ENCODE measurements at regions not wholly inside any gene's neighbourhood (a gene's known extent, or its start where the extent isn't known, plus 50 kb on each side); places are given as distances from the start of the nearest gene placed in this dataset.

GRCh38 chr9:134243778-134244467, 79.6 kb upstream of the RNU6ATAC start:
- no peak for TF ChIP-seq ELF4 (IDR thresholded peaks at IDR 0.05)
- TF ChIP-seq CTBP1 (IDR thresholded peaks at IDR 0.05; ENCODE audit: borderline replicate concordance), result no peak
- TF ChIP-seq L3MBTL2 (conservative IDR thresholded peaks at IDR 0.05), result no peak
- no peak for TF ChIP-seq SP1 (IDR thresholded peaks at IDR 0.05)
- no peak for TF ChIP-seq NFRKB (IDR thresholded peaks at IDR 0.05)
- TF ChIP-seq ZNF384 (IDR thresholded peaks at IDR 0.05), result no peak
- DNase-seq (ENCODE audit: extremely low spot score), result no peak
- CTCF ChIA-PET, result no interaction called here
- POLR2A ChIA-PET, result no interaction called here

- no peak for DNase-seq (ENCODE audit: extremely low spot score)
- ChIA-PET CTCF (no interaction called here), POLR2A (no interaction called here)
- no peak for TF ChIP-seq PKNOX1 (IDR thresholded peaks at IDR 0.05)
- TF ChIP-seq LEF1 (IDR thresholded peaks at IDR 0.05; ENCODE audit: borderline replicate concordance), result no peak
- TF ChIP-seq ZNF384 (IDR thresholded peaks at IDR 0.05), result no peak
- TF ChIP-seq NFRKB (IDR thresholded peaks at IDR 0.05), result no peak
- no peak for TF ChIP-seq SP1 (IDR thresholded peaks at IDR 0.05)
- no peak for TF ChIP-seq FOXK2 (IDR thresholded peaks at IDR 0.05)
- no peak for TF ChIP-seq HDGF (IDR thresholded peaks at IDR 0.05; ENCODE audit: borderline replicate concordance)
- TF ChIP-seq ELF4 (IDR thresholded peaks at IDR 0.05), result no peak
- no peak for TF ChIP-seq TARDBP (IDR thresholded peaks at IDR 0.05)
- TF ChIP-seq BHLHE40 (IDR thresholded peaks at IDR 0.05; ENCODE audit: borderline replicate concordance), result no peak
- TF ChIP-seq CTBP1 (IDR thresholded peaks at IDR 0.05; ENCODE audit: borderline replicate concordance), result no peak
- TF ChIP-seq SUZ12 (IDR thresholded peaks at IDR 0.05), result no peak
- no peak for TF ChIP-seq L3MBTL2 (conservative IDR thresholded peaks at IDR 0.05)
- no peak for TF ChIP-seq FOXA1 (IDR thresholded peaks at IDR 0.05)
- TF ChIP-seq ARNT (IDR thresholded peaks at IDR 0.05), result no peak
- TF ChIP-seq FOXM1 (IDR thresholded peaks at IDR 0.05; ENCODE audit: borderline replicate concordance), result no peak
These were observed 80.8 kb upstream of the RNU6ATAC start for GRCh38 chr9:134245179-134245578.

GRCh38 chr9:134247918-134248631, 78.2 kb upstream of the RXRA start:
- DNase-seq (ENCODE audit: extremely low spot score), result no peak
- ChIA-PET CTCF (no interaction called here), POLR2A (no interaction called here)
- no peak for TF ChIP-seq ELF4 (IDR thresholded peaks at IDR 0.05)
- TF ChIP-seq ZNF384 (IDR thresholded peaks at IDR 0.05), result no peak
- TF ChIP-seq FOXA1 (IDR thresholded peaks at IDR 0.05), result no peak
- no peak for TF ChIP-seq CTBP1 (IDR thresholded peaks at IDR 0.05; ENCODE audit: borderline replicate concordance)
- TF ChIP-seq FOXK2 (IDR thresholded peaks at IDR 0.05), result no peak
- TF ChIP-seq HDGF (IDR thresholded peaks at IDR 0.05; ENCODE audit: borderline replicate concordance), result no peak
- TF ChIP-seq TARDBP (IDR thresholded peaks at IDR 0.05), result no peak
- TF ChIP-seq SUZ12 (IDR thresholded peaks at IDR 0.05), result no peak
- TF ChIP-seq NFRKB (IDR thresholded peaks at IDR 0.05), result no peak

GRCh38 chr9:134251296-134252069, 74.8 kb upstream of the RXRA start:
- CTCF ChIA-PET, result no interaction called here
- DNase-seq (ENCODE audit: extremely low spot score), result no peak
- POLR2A ChIA-PET, result no interaction called here
- TF ChIP-seq ZNF384 (IDR thresholded peaks at IDR 0.05) (no peak), FOXM1 (IDR thresholded peaks at IDR 0.05; ENCODE audit: borderline replicate concordance) (no peak), ARNT (IDR thresholded peaks at IDR 0.05) (no peak), SP1 (IDR thresholded peaks at IDR 0.05) (no peak), NFRKB (IDR thresholded peaks at IDR 0.05) (no peak), PKNOX1 (IDR thresholded peaks at IDR 0.05) (no peak)

- ChIA-PET CTCF (no interaction called here), POLR2A (no interaction called here)
- DNase-seq (ENCODE audit: extremely low spot score), result no peak
- TF ChIP-seq FOXK2 (IDR thresholded peaks at IDR 0.05), result no peak
- TF ChIP-seq BHLHE40 (IDR thresholded peaks at IDR 0.05; ENCODE audit: borderline replicate concordance), result no peak
- TF ChIP-seq FOXM1 (IDR thresholded peaks at IDR 0.05; ENCODE audit: borderline replicate concordance), result no peak
- no peak for TF ChIP-seq PKNOX1 (IDR thresholded peaks at IDR 0.05)
- TF ChIP-seq CTBP1 (IDR thresholded peaks at IDR 0.05; ENCODE audit: borderline replicate concordance), result no peak
- no peak for TF ChIP-seq FOXA1 (IDR thresholded peaks at IDR 0.05)
- TF ChIP-seq SP1 (IDR thresholded peaks at IDR 0.05), result no peak
- TF ChIP-seq ELF4 (IDR thresholded peaks at IDR 0.05), result no peak
- TF ChIP-seq L3MBTL2 (conservative IDR thresholded peaks at IDR 0.05), result no peak
- TF ChIP-seq ZNF384 (IDR thresholded peaks at IDR 0.05), result no peak
- TF ChIP-seq ARNT (IDR thresholded peaks at IDR 0.05), result no peak
- TF ChIP-seq NFRKB (IDR thresholded peaks at IDR 0.05), result no peak
- TF ChIP-seq SUZ12 (IDR thresholded peaks at IDR 0.05), result no peak
- no peak for TF ChIP-seq TARDBP (IDR thresholded peaks at IDR 0.05)
- no peak for TF ChIP-seq HDGF (IDR thresholded peaks at IDR 0.05; ENCODE audit: borderline replicate concordance)
- no peak for TF ChIP-seq LEF1 (IDR thresholded peaks at IDR 0.05; ENCODE audit: borderline replicate concordance)
These were observed 74.0 kb upstream of the RXRA start for GRCh38 chr9:134252084-134252830.
